ENCODE measurements at regions not wholly inside any gene's neighbourhood (a gene's known extent, or its start where the extent isn't known, plus 50 kb on each side); places are given as distances from the start of the nearest gene placed in this dataset.

GRCh38 chr7:65477326-65477725 is 103.7 kb downstream of the ZNF92 start:
- no peak for TF ChIP-seq GATA3 (IDR thresholded peaks at IDR 0.05; ENCODE audit: low read depth, low read length)
- TF ChIP-seq GATA2 (IDR thresholded peaks at IDR 0.05; ENCODE audit: low read depth, low read length) = no peak
